OCI-LY1 (cell line): ENCODE measurements at regions not wholly inside any gene's neighbourhood (a gene's known extent, or its start where the extent isn't known, plus 50 kb on each side); places are given as distances from the start of the nearest gene placed in this dataset.
"Not testable (repeated sequence)": the region's sequence is repeated elsewhere in the genome, so short reads cannot be mapped to it uniquely, and the experiment has no call there.

Source experiments
- H2AFZ ChIP-seq: fragments of 200-600 bp; sonication (generic), shearing (Covaris generic); 2 replicates; pipeline ENCODE4 v1.6.0; 2014; ENCODE audit warnings: antibody characterized with exemption, mild to moderate bottlenecking, low read length
- H3F3A ChIP-seq: fragments of 200-600 bp; sonication (generic), shearing (Covaris generic); 2 replicates; pipeline ENCODE4 v1.6.0; 2014; ENCODE audit warnings: mild to moderate bottlenecking, antibody characterized with exemption, low read length, moderate library complexity; ENCODE audit not compliant: insufficient read depth
- H3K27ac ChIP-seq: fragments of 200-600 bp; sonication (generic); 2 replicates; pipeline ENCODE4 v1.5.1; 2014; ENCODE audit warnings: low read length, mixed run types, mild to moderate bottlenecking, low read depth; ENCODE audit not compliant: poor library complexity, severe bottlenecking
- H3K27me3 ChIP-seq: fragments of 200-600 bp; sonication (generic); 2 replicates; pipeline ENCODE4 v1.6.0; 2014; ENCODE audit warnings: antibody characterized with exemption, mild to moderate bottlenecking, low read length, moderate library complexity; ENCODE audit not compliant: insufficient read depth
- H3K36me3 ChIP-seq: fragments of 200-600 bp; sonication (generic); 2 replicates; pipeline ENCODE4 v1.6.1; 2014; ENCODE audit warnings: mild to moderate bottlenecking, antibody characterized with exemption, low read length, moderate library complexity, mixed read lengths; ENCODE audit not compliant: insufficient read depth
- H3K4me1 ChIP-seq: fragments of 200-600 bp; sonication (generic); 2 replicates; pipeline ENCODE4 v1.5.1; 2014; ENCODE audit warnings: mild to moderate bottlenecking, low read length, moderate library complexity; ENCODE audit not compliant: insufficient read depth, severe bottlenecking
- H3K4me2 ChIP-seq: fragments of 200-600 bp; sonication (generic), shearing (Covaris generic); 2 replicates; pipeline ENCODE4 v1.6.1; 2014; ENCODE audit warnings: low read length
- H3K4me3 ChIP-seq: fragments of 200-600 bp; sonication (generic); 2 replicates; pipeline ENCODE4 v1.5.1; 2014; ENCODE audit warnings: low read length, low read depth, mild to moderate bottlenecking, mixed read lengths; ENCODE audit not compliant: poor library complexity, severe bottlenecking
- H3K79me2 ChIP-seq: fragments of 200-600 bp; shearing (Covaris generic); 2 replicates; pipeline ENCODE4 v1.6.1; 2016; ENCODE audit warnings: mixed run types, low read length, mixed read lengths; ENCODE audit not compliant: insufficient read depth
- H3K9ac ChIP-seq: fragments of 200-600 bp; sonication (generic), shearing (Covaris generic); 2 replicates; pipeline ENCODE4 v1.6.1; 2014; ENCODE audit warnings: mild to moderate bottlenecking, low read length, mixed read lengths
- H3K9me2 ChIP-seq: fragments of 200-600 bp; sonication (generic), shearing (Covaris generic); 2 replicates; pipeline ENCODE4 v1.6.1; 2014; ENCODE audit warnings: low read depth, mild to moderate bottlenecking, low read length, mixed read lengths
- H3K9me3 ChIP-seq: fragments of 200-600 bp; shearing (Covaris generic); 2 replicates; pipeline ENCODE4 v1.6.1; 2014; ENCODE audit warnings: low read length, mixed read lengths
- H4K20me1 ChIP-seq: fragments of 200-600 bp; sonication (generic), shearing (Covaris generic); 2 replicates; pipeline ENCODE4 v1.6.0; 2016; ENCODE audit warnings: mild to moderate bottlenecking, low read length; ENCODE audit not compliant: insufficient read depth
- EZH2 ChIP-seq: fragments of 200-600 bp; sonication (generic), shearing (Covaris generic); IDR thresholded peaks from 2 replicates; pipeline ENCODE4 v1.8.0; 2017; ENCODE audit warnings: borderline replicate concordance, mixed run types, mild to moderate bottlenecking, antibody characterized with exemption, low read length, moderate library complexity, mixed read lengths
- TF ChIP-seq, protein P1 (sequence below): fragments of 200-600 bp; sonication (generic), shearing (Covaris generic); IDR thresholded peaks from 2 replicates; pipeline ENCODE4 v1.5.1; 2017; ENCODE audit warnings: mild to moderate bottlenecking, antibody characterized with exemption, low read length, moderate library complexity, mixed read lengths

DNA sequence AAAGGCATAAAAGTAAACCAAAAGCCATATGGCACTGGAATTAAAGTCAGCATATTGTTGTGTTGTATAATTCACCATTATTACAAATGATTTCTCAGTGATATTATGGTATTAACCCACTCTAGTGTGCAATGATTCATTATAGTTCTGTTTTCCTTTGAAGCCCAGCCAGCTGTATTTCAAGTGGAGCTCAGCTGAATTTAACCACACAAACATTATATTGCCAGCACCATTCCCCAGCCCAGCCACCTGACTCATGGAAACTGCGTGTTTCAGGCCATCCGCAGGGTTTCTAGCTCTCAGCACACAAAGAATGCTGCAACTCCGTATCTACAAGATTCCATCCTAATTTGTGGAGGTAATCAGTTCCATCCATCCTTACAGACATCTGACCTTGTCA lies 166.8 kb upstream of the CHAC2 start:
- H3K9me3 ChIP-seq, result no peaks in the 10 kb centered on the region
- H3K27me3 ChIP-seq, result peaks cover 5% of the 10 kb centered on the region; the same call in 1 of the 2 replicates
- no peak overlapping the region for H3K4me3 ChIP-seq
- H3F3A ChIP-seq, result no peaks in the 10 kb centered on the region
- H3K4me1 ChIP-seq, result no peaks in the 10 kb centered on the region
- H3K9me2 ChIP-seq, result no peaks in the 10 kb centered on the region
- no peak overlapping the region for H3K9ac ChIP-seq
- no peaks in the 10 kb centered on the region for H3K79me2 ChIP-seq
- no peaks in the 10 kb centered on the region for H3K36me3 ChIP-seq
- no peak overlapping the region for H2AFZ ChIP-seq
- H3K27ac ChIP-seq, result no peak overlapping the region
- no peak overlapping the region for H3K4me2 ChIP-seq
- no peaks in the 10 kb centered on the region for H4K20me1 ChIP-seq
- TF ChIP-seq, protein P1, sequence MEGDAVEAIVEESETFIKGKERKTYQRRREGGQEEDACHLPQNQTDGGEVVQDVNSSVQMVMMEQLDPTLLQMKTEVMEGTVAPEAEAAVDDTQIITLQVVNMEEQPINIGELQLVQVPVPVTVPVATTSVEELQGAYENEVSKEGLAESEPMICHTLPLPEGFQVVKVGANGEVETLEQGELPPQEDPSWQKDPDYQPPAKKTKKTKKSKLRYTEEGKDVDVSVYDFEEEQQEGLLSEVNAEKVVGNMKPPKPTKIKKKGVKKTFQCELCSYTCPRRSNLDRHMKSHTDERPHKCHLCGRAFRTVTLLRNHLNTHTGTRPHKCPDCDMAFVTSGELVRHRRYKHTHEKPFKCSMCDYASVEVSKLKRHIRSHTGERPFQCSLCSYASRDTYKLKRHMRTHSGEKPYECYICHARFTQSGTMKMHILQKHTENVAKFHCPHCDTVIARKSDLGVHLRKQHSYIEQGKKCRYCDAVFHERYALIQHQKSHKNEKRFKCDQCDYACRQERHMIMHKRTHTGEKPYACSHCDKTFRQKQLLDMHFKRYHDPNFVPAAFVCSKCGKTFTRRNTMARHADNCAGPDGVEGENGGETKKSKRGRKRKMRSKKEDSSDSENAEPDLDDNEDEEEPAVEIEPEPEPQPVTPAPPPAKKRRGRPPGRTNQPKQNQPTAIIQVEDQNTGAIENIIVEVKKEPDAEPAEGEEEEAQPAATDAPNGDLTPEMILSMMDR, result no peak
- TF ChIP-seq EZH2, result no peak

DNA sequence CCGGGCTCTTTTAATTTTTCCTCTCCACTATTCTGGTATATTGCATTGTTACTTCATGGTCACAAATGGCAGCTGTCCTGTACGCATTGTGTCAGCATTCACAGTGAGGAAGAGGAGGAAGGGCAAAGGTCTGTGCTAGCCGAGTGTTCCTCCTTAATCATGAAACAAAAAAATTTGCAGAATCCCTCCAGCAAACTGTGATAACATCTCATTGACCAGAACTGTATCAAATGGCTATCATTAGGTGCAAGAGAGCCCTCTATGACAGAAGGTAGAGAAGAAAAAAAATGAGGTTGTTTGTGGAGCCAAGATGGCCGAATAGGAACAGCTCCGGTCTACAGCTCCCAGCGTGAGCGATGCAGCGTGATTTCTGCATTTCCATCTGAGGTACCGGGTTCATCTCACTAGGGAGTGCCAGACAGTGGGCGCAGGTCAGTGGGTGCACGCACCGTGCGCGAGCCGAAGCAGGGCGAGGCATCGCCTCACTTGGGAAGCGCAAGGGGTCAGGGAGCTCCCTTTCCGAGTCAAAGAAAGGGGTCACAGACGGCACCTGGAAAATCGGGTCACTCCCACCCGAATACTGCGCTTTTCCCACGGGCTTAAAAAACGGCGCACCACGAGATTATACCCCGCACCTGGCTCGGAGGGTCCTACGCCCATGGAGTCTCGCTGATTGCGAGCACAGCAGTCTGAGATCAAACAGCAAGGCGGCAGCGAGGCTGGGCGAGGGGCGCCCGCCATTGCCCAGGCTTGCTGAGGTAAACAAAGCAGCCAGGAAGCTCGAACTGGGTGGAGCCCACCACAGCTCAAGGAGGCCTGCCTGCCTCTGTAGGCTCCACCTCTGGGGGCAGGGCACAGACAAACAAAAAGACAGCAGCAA lies 180.6 kb upstream of the CHAC2 start:
- not testable (repeated sequence) for H2AFZ ChIP-seq, H3K9me3 ChIP-seq, H4K20me1 ChIP-seq, H3K27me3 ChIP-seq, H3K4me1 ChIP-seq, H3F3A ChIP-seq, H3K79me2 ChIP-seq, H3K9ac ChIP-seq, H3K27ac ChIP-seq, H3K36me3 ChIP-seq, H3K9me2 ChIP-seq, H3K4me2 ChIP-seq
- peak overlapping the region; percentile 7 for H3K4me3 ChIP-seq

DNA sequence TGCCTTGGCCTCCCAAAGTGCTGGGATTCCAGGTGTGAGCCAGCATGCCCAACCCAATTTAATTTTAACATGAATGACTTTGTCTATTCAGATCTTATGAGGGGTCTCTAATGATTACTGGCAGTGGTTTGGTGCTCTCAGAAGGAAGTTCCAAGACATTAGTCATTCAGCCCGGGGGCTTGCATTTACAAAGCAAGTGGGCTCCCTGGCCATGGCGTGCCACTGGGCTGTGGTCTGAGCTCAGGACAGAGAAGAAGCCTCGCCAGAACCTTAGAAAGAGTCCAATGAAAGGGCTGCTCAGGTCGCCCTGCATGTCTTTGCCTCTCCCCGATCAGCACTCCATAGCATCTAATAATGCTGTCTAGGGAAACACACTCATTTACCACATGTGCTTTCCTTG lies 182.6 kb upstream of the CHAC2 start:
- no peaks in the 10 kb centered on the region for H3K9me2 ChIP-seq
- no peak overlapping the region for H3K27ac ChIP-seq
- no peak overlapping the region for H2AFZ ChIP-seq
- H3K9me3 ChIP-seq, result no peaks in the 10 kb centered on the region
- no peaks in the 10 kb centered on the region for H3K4me1 ChIP-seq
- no peaks in the 10 kb centered on the region for H3F3A ChIP-seq
- TF ChIP-seq, protein P1, result no peak
- no peak for TF ChIP-seq EZH2
- H3K9ac ChIP-seq, result no peak overlapping the region
- H3K4me2 ChIP-seq, result no peak overlapping the region
- H3K79me2 ChIP-seq, result no peaks in the 10 kb centered on the region
- no peaks in the 10 kb centered on the region for H3K36me3 ChIP-seq
- H3K27me3 ChIP-seq, result no peaks in the 10 kb centered on the region
- H3K4me3 ChIP-seq, result no peak overlapping the region
- H4K20me1 ChIP-seq, result no peaks in the 10 kb centered on the region

DNA sequence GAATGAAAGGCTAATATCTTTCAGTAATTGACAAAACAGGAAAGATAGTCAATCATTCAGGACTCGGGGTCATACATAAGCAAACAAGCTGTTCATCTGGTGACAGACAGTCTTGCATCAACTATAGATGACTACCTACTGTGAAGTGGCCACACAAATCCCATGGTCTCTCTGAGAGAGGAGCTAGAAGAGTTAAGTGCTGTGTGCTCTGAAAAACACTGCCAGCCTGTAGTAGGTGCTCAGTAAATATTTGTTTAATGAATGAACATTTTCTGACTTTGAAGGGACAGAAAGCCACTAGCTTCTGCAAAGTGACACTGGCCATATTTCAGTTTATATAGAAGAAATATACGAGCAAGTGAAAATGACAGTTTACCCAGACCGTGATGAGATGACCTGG lies 184.0 kb upstream of the CHAC2 start:
- Histone ChIP-seq H2AFZ (no peak overlapping the region), H3K9me3 (no peaks in the 10 kb centered on the region)
- TF ChIP-seq, protein P1, result no peak
- TF ChIP-seq EZH2, result no peak

More for the DNA sequence above, 184.0 kb upstream of the CHAC2 start:
- Histone ChIP-seq H3F3A (no peaks in the 10 kb centered on the region), H3K79me2 (no peaks in the 10 kb centered on the region), H3K4me2 (no peak overlapping the region), H3K36me3 (no peaks in the 10 kb centered on the region), H3K4me3 (no peak overlapping the region), H3K27ac (no peak overlapping the region), H3K4me1 (no peaks in the 10 kb centered on the region), H3K9me2 (no peaks in the 10 kb centered on the region), H3K9ac (no peak overlapping the region), H3K27me3 (no peaks in the 10 kb centered on the region), H4K20me1 (no peaks in the 10 kb centered on the region)
